ENCODE measurements at regions not wholly inside any gene's neighbourhood (a gene's known extent, or its start where the extent isn't known, plus 50 kb on each side); places are given as distances from the start of the nearest gene placed in this dataset.

DNA sequence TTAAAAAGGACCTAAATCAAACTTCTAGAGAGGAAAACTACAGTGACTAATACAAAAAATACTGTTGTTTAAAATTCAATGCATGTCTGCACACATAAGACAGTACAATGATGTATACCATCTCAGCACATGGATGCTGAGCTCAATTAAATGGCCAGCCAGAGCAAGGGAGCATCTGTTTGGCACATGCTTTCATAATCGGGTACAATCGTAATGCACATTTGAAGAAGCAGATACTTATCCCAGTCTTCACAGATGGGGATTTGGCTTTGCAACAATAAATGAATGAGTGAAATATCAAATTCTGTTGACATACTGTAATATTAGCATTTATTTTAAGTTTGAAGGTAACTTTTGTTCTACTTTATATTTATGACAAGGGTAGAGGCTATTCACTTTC, 187.8 kb downstream of the CRPPA start:
- DNase-seq (ENCODE audit: low read depth in 2 of 2) = no peak

DNA sequence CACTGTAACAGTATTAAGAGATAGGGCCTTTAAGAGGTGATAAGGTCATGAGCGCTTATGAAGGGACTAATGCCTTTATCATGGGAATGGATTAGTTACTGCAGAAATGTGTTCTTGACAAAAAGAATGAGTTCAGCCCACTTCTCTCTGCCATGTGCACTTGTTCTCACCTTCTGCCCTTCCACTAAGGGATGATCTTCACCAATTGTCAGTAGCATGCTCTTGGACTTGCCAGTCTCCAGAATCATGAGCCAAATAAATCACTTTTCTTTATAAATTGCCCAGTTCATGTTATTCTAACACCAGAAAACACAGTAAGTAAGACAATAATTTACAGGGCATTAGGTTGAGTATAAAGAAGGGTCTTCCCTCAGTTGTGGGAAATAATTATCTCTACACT, 189.1 kb downstream of the CRPPA start:
- DNase-seq (ENCODE audit: low read depth in 2 of 2) = no peak

DNA sequence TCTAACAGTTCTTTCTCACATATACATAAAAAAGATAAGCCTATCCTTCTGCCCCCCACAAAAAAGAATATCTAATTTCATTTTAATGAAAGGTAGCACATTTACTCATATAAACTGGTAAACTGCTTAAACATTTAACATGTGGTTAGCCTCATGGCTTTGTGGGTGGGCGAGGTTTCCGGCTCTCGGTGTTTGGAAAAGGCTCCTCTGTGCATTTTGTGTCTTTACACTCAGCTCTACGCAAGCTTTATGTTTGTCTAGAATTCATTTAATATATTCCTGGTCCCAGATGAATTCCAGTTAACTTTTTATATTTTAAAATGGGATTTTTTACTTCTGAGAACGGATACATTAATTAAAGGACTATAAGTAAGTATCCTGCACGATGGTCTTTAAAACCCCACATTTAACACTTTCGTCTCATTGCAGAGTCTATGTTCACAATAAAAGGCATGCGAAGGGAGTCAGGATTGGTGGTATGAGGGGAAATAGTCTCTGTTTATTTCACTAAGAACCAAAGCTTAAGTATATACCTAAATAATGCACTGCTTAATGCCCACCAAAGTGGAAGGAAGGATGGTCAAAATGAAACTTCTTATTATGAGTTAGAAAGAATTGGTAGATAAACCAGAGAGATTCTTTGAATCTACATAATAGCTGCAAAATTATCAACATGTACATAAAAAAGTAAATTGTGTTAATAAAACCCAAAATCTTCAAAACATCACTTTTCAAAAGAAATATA, 197.2 kb downstream of the CRPPA start:
- DNase-seq (ENCODE audit: low read depth in 2 of 2) = peak; percentile 10 to 27

DNA sequence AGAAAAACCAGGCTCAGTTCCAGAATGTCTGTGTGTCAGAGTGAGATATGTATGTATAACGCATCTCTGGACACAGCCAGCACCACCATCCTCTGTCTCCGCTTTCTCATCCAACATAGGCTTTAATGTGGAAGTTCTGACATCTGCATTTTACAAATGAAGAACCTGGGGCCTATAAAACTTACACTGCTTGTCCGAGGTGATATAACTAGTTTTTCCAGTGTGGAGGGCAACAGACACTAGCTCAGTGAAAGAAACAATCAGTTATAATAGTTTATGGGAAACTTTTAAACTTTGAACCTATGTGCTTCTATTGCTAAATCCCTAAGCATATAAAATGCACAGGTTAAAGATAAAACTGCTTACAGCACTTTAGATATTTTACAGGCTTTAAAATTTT, 208.7 kb downstream of the CRPPA start:
- DNase-seq (ENCODE audit: low read depth in 2 of 2) = no peak

DNA sequence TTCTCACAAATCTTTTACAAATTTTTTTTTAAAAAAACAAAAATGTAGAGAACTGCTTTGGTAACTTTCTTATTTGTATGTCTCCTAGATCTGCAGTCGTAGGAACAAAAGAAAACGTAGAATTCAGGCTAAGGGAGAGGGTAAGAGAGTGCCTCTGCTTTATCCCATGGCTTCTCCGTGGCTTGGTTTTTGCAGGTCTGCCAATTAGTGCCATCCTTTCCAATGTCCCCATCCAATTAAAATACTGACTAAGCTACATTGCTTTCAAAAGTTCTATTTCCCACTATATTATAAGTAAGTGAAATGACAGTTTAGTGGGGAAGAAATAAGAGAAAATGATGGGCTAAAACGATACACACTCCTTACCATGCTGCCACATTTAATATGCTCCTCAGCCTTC, 209.3 kb downstream of the CRPPA start:
- no peak for DNase-seq (ENCODE audit: low read depth in 2 of 2)

DNA sequence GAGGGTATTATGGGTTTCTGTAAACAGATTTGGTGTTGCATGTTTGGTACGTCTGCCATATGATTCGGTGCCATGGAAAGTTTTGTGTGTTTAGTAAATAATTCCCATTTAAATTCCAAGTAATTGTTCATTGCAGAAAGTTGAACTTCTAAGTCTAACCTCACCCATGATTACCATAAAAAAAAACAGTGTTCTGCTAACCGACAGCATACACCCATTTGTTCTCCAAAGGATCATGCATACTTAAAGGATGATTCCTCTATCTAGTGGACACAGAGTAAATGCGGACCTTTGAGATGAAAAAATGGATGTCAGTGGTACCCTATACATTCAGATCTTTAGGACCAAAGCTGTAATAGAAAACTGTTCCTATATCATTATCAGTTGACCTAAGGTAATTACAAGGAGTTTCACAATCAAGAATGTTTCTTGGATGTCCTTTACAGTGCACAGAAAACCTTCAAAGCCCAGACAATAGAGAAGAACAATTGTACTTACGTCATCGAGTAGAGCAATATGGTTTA, 209.9 kb downstream of the CRPPA start:
- no peak for DNase-seq (ENCODE audit: low read depth in 2 of 2)

DNA sequence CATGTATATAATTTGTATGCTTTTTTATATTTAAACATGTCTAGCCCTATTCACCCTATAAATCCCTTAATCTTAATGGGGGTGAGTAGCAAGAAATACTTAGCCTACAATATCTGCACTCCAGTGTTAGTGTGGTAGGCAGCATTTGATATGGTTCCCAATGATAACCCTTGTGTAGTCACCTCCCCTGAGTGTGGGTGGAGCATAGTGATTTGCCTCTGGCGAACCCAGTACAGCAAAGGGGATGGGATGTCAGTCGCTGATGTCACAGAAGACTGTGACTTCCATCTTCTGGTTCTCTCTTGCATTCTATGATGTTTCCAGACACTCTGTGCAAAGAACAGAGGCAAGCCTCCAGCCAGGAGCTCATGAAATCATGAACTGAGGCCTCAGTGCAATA, 211.2 kb downstream of the CRPPA start:
- no peak for DNase-seq (ENCODE audit: low read depth in 2 of 2)

DNA sequence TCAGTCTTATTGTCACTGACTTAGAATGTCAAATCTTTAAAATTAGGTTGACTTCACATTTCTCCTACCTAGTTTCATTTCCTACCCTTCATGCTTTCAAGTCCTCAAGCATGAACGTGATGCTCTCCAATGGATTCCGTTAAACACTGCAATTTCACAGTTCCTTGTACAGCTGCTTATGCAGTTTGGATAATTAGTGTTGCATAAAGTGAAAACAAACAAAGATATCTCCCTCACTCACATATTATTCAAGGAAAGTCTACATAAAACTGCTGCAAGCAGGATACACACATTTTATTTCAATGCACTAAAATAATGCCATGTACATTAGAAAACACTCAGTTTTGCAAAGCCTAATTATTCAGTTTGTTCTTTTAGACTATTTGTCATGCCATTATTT, 214.0 kb downstream of the CRPPA start:
- no peak for DNase-seq (ENCODE audit: low read depth in 2 of 2)

DNA sequence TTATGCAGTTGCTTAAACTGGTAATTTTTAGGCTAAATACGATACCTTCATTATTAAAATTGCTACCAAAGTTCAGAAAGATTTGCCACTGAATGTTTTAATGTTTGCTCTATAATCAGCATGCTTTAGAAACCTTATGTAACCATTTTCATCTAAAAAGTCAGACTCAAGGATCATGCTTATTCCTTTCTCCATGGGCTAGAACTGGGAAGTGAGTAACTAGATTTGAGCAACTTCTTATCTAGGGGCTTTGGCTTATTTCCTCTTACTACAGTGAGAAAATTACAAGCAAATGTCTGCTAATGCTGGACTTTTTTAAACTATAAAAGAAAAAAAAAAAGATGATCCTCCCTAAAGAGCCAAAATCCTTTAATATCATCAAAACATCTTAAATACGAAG, 215.9 kb downstream of the CRPPA start:
- no peak for DNase-seq (ENCODE audit: low read depth in 2 of 2)

DNA sequence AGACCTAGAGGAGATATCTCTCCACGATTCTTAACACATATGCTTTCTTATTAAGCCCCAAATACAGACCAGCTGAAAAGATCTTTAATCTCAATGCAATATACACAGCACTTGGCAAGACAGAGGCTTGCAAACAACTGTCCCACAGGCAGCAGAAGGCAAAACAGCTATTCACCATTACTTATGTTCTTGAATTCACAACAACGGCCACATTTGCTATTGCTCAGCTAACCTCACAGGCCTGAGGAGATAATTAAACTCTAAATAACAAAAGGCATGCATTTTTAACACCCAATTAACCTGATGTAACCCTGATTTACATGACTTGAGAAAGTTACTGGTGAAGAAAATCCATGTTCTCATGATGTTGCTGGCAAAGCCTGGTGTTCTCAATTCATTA, 216.4 kb downstream of the CRPPA start:
- no peak for DNase-seq (ENCODE audit: low read depth in 2 of 2)

DNA sequence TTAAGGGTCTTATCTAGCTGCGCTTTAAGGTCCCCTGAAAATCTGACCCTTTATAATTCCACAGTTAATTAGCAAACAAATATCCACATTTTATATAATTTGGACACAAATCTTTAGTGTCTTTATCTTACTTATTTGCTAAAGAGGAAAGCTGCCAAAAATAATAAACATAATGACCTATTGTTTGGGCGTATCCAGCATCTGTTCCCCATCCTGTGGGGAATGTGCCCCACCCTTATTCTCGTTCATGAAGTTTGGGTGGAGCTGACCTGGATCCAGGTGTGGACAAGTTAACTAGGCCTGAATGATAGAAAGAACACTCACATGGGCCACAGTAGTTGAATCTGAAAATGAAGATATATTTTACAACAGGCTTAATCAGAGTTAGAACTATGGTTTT, 218.3 kb downstream of the CRPPA start:
- no peak for DNase-seq (ENCODE audit: low read depth in 2 of 2)

DNA sequence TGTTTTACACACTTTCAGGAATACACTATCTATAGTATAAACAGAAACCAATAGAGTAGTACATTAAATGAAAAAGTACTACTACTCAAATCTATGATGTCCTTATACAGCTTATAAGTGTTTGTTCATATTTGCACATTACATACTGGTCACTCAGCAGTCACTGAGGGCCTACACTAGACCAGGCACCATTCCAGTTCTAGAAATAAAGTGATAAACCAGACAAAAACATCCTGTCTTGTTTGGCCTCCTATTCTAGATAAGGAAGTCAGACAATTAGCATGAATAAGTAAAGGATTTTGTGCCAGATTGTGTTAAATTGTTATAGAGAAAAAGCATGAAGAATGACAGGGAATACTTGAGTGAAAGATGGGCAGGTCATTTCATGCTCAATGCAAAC, 219.0 kb downstream of the CRPPA start:
- no peak for DNase-seq (ENCODE audit: low read depth in 2 of 2)

DNA sequence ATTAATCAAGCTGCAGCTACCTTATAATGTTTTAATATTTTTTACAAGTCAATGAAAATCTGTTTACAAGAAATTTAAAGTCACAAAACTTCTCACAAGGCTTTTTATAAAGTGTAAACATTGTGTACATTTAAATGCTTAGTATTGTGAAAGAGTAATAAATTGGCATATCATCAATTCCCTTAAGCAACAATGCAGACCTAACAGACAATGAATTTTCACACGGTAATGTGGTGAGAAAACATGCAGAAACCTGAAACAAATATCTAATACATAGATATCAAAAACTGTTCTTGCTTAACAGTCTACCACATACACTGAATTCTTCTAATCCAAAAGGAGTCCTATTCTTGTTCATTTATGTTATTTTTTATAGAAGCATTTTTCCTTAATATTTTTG, 220.7 kb downstream of the CRPPA start:
- DNase-seq (ENCODE audit: low read depth in 2 of 2) = no peak

DNA sequence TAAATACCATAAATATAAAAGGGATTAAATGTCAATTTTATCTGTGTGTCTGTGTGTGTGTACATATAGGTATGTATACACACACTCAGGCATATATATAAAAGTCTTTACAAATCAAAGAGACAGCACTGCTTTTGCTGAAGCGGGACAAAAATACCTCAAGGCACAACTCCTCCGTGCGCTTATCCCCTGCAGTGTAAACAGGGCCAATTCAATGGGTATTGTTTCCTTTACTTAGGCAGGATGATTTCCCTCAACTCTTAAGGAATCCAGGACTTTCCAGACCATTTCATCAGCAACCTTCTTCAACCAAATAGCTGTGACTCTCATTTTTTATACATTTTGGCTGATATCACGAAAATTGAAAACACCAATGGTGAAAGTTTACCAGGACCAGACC, 227.7 kb downstream of the CRPPA start:
- DNase-seq (ENCODE audit: low read depth in 2 of 2) = no peak

DNA sequence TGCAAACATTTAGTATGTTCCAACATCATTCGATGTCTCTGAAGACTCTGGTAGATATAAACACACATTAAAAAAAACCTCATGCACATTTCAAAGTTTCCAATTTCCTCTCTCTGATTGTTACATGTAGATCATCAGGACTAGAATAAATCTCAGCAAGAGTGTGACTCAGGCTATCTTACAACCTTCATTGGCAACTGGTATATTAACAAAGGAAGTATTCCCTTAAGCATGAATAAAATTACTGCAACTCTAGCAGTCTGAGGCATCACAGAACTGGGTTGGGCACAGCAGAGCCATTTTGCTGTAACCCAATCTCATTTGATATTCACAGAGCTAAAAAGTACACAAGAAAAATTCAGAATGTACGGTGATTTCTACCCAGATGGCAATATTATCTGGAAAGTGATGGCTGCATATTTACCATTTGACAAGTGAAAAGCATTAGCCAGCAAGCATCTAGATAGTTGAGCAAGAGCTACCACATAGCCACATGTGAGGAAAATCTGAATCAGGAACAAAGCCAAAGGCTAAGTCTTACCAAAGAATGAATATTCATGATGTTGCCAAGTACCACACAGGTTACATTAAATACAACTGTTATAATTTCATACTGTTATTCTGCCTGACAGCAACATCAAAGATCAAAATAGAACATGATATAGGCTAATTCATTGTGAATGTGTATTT, 232.2 kb downstream of the CRPPA start:
- no peak for DNase-seq (ENCODE audit: low read depth in 2 of 2)

DNA sequence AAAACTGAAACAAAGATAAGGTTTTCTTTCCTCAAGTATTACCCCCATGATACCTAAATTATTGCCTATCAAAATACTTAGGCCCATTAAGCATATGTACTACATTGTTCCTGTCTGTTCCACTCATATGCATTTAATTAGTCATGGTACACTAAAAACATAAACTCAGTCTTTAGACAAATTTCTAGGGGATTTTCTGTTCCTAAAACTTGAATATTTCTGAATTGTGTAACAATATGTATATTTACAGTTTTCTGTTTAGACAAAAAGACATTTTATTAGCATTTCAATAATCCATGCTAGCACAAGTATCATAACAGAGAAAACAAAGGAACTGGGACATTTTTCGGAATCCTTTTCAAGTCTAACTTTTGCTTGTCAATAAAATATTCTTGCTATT, 234.2 kb downstream of the CRPPA start:
- DNase-seq (ENCODE audit: low read depth in 2 of 2) = no peak

DNA sequence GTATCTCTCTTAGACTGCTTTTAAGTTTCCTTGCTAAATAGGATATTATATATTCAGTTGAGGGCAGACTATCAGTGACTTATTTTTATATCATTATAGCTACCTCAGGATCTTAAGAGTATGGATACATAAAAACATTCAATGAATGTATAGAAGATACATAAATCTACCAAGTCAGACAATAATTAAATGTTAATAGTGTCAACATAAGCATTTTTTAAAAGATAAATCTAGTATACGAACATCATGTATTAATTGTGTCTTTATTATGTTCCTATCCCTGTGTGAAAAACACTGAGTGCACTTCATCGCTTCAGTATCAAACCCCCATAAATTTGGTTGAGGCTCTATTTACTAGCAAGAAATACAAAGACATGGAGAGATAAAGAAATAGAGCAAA, 242.8 kb downstream of the CRPPA start:
- DNase-seq (ENCODE audit: low read depth in 2 of 2) = no peak

DNA sequence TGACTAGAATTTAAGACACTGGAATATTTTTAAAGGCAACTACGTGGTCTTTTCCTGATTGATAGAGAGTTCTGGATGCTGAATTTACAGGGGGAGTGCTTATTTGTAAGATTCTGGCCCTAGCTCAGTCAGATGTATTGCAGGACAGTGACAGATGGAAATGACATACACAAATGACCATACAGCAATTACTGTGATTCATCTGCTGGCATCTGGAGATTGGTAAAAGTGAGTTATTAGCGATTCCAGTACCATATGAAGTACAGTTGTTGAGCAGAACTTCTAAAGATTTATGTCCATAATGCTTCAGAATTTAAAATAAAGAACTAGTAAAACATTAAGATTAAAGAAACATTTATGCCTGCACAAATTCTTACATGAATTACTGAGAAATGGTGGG, 243.2 kb downstream of the CRPPA start:
- no peak for DNase-seq (ENCODE audit: low read depth in 2 of 2)

DNA sequence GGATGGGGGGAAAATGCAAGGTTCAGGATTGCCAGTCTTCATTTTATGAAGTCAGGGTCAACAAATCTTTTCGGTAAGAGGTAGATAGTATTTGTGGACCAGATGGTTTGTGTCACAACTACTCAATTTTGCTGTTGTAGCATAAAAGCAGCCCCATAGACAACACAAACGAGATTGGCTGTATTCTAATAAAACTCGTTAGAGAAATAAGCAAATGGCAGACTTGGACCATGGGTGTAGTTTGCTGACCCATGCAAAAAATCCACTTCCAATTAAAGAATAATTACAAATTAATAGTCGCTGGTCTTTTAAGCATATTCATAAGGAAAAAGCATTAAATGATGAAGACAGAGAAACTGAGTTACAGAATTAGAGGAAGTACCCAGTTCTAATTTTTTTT, 247.1 kb downstream of the CRPPA start:
- no peak for DNase-seq (ENCODE audit: low read depth in 2 of 2)

DNA sequence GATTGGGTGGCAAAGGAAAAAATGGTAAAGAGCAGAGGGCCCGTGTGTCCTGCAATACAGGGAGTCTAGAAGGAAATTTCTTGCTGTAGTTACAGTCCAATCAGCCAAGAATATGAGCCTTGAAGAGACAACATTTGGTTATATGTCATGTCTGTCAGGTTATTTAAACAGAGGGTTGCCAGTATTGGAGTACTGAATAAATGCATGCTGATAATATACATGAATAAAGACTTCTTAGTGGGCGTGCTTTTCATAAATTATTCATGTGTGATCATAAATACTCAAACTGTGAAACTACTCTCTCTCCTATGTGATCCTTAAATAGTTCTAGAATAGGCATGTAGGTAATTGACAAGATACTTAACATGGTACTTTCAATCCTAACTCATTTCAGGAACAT, 249.0 kb downstream of the CRPPA start:
- DNase-seq (ENCODE audit: low read depth in 2 of 2) = no peak

DNA sequence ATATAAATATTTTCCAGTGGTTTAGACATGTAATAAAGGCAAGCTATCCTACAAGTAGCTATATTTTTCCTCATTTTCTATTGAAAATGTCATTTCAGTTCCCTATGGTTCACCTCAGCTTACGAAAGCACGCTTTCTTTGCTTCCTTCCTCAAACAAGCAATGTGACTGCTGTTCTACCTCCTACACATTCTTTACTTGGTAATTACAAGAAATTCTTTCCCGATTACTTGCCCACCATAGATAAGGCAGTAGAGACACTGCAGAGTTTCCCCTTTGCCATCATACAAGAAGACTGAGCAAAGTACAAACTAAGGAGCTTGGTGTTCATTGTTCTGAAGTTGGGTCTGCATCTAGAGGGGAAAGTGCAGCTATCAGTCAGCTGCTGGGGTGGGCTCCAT, 249.4 kb downstream of the CRPPA start:
- DNase-seq (ENCODE audit: low read depth in 2 of 2) = no peak

DNA sequence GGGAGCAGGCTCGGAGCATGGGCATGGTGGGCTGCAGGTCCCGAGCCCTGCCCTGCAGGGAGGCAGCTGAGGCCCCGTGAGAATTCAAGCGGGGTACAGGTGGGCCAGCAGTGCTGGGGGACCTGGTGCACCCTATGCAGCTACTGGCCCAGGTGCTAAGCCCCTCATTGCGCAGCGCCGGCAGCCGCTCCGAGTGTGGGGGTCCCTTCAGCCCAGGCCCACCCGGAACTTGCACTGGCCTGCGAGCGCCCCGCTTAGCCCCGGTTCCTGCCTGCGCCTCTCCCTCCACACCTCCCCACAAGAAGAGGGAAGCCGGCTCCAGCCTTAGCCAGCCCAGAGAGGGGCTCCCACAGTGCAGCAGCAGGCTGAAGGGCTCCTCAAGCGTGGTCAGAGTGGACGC, 250.7 kb downstream of the CRPPA start:
- DNase-seq (ENCODE audit: low read depth in 2 of 2) = no peak

DNA sequence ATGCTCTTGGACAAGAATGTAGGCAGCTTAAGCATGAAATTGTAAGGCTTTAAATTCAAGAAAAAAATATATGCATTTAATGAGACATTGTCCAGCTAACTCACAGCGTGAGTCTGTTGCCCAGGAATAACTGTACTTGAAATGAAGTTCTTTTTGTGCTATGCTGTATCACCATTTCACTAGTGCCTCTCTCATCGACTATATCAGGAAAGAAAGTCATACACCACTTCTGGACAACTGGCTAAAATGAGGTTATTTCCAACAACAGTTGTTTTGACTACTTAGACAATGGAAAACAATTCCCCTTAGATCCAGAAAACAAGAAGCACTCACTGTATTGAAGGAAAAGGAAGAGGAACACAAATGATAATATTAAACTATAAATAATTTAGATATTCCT, 251.8 kb downstream of the CRPPA start:
- no peak for DNase-seq (ENCODE audit: low read depth in 2 of 2)

DNA sequence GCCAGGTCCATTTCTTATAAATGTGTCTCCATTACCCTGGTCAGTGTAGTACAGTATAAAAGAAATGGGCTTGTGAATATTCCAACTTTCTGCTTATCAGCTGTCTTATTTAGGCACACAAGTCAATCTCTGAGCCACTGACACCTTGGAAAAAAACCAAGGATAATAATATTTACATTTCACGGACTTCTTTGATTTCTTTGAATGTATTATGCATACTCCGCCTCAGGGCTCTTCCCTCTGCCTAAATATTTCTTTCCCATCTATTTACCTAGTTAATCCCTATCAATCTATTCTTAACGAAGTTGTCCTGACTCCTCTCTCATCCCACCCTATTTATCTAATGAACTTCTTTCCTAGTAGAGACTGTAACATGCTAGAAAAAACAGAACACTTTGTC, 253.8 kb downstream of the CRPPA start:
- no peak for DNase-seq (ENCODE audit: low read depth in 2 of 2)
